AG10803 (cell line): ENCODE measurements at regions not wholly inside any gene's neighbourhood (a gene's known extent, or its start where the extent isn't known, plus 50 kb on each side); places are given as distances from the start of the nearest gene placed in this dataset.

Source experiments
- DNase-seq: peaks from one replicate; pipeline ENCODE4 v3.0.0; 2010; ENCODE audit warnings: low read depth
- H3K4me3 ChIP-seq: 2 replicates; pipeline ENCODE4 v1.5.1; 2011; ENCODE audit warnings: mild to moderate bottlenecking, low read length, control low read depth
- TF ChIP-seq, protein P1 (sequence below): conservative IDR thresholded peaks from 2 replicates; pipeline ENCODE4 v1.5.1; 2011; ENCODE audit warnings: mild to moderate bottlenecking, low read length, control low read depth, inconsistent platforms

GRCh38 chr6:76631622-76632021 is 559.2 kb upstream of the IMPG1 start:
- TF ChIP-seq, protein P1, sequence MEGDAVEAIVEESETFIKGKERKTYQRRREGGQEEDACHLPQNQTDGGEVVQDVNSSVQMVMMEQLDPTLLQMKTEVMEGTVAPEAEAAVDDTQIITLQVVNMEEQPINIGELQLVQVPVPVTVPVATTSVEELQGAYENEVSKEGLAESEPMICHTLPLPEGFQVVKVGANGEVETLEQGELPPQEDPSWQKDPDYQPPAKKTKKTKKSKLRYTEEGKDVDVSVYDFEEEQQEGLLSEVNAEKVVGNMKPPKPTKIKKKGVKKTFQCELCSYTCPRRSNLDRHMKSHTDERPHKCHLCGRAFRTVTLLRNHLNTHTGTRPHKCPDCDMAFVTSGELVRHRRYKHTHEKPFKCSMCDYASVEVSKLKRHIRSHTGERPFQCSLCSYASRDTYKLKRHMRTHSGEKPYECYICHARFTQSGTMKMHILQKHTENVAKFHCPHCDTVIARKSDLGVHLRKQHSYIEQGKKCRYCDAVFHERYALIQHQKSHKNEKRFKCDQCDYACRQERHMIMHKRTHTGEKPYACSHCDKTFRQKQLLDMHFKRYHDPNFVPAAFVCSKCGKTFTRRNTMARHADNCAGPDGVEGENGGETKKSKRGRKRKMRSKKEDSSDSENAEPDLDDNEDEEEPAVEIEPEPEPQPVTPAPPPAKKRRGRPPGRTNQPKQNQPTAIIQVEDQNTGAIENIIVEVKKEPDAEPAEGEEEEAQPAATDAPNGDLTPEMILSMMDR, result no peak
- DNase-seq, result no peak
- no peak overlapping the region for H3K4me3 ChIP-seq

DNA sequence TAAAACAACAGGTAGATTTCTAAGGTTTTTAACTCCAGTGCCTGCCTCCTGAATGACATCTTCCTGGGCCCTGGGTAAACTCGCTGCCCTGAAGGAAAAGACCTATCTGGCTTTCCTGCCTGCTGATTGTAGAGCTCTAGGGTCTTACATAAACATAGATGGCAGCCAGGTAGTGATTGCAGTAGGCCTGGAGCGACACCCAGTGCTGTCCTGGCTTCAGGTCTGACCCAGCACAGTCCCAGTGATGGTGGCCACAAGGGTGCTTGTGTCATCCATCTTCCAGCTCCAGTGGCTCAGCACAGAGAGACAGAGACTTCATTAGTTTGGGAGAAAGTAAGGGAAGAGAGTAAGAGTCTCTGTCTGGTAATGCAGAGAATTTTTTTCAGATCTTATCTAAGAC is 542.9 kb upstream of the IMPG1 start:
- H3K4me3 ChIP-seq, result no peak overlapping the region
- TF ChIP-seq, protein P1, result no peak
- no peak for DNase-seq

GRCh38 chr6:76612954-76613353 is 540.5 kb upstream of the IMPG1 start:
- TF ChIP-seq, protein P1, result no peak
- no peak for DNase-seq
- H3K4me3 ChIP-seq, result no peak overlapping the region

- DNase-seq, result no peak
- TF ChIP-seq, protein P1, result no peak
- H3K4me3 ChIP-seq, result no peak overlapping the region
Observed at GRCh38 chr6:76609160-76609559, 536.7 kb upstream of the IMPG1 start.

DNA sequence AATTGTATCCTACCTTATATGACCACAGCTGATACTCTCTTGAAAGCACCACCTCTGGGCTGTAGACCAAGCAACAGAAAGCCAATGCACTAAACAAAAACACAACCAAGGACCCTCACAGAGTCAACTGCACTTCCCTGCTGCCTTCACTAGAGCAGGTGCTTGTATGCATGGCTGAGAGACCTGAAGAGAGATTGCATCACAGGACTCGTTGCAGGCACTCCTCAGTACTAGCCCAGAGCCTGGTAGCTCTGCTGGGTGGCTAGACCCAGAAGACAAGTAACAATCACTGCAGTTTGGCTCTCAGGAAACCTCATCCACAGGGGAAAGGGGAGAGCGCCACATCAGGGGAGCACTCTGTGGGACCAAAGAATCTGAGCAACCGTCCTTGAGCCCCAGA is 521.6 kb upstream of the IMPG1 start:
- TF ChIP-seq, protein P1, result no peak
- no peak overlapping the region for H3K4me3 ChIP-seq
- no peak for DNase-seq

GRCh38 chr6:76593668-76594067 is 521.2 kb upstream of the IMPG1 start:
- TF ChIP-seq, protein P1, result no peak
- H3K4me3 ChIP-seq, result no peak overlapping the region
- DNase-seq, result no peak

GRCh38 chr6:76592566-76592965 is 520.1 kb upstream of the IMPG1 start:
- no peak overlapping the region for H3K4me3 ChIP-seq
- TF ChIP-seq, protein P1, result no peak
- no peak for DNase-seq
